ENCODE measurements at regions not wholly inside any gene's neighbourhood (a gene's known extent, or its start where the extent isn't known, plus 50 kb on each side); places are given as distances from the start of the nearest gene placed in this dataset.

DNA sequence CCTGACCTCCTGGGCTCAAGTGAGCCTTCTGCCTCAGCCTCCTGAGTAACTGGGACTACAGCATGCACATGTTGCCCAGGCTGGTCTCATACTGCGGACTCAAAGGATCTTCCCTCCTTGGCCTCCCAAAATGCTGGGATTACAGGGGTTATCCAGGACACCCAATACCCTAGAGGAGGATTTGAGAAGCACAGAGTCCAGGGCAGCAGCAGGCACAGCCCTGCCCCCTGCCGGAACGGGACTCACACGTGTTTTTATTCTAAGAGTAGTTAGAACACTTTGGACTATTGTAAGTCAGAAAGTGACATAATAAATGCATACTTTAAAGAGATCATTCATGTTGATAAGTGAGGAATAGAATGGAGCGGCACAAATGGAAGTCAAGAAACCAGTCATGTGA is 80.2 kb downstream of the C6orf118 start:
- H3K4me1 Mint-ChIP-seq (ENCODE audit: low read depth), result no peaks in the 10 kb centered on the region
- no peaks in the 10 kb centered on the region for H3K36me3 Mint-ChIP-seq (ENCODE audit: low read depth)
- H3K27me3 Mint-ChIP-seq, result no peaks in the 10 kb centered on the region
- H3K4me3 Mint-ChIP-seq, result no peak overlapping the region
- H3K27ac Mint-ChIP-seq, result no peak overlapping the region
- peaks cover 14% of the 10 kb centered on the region for H3K9me3 Mint-ChIP-seq

DNA sequence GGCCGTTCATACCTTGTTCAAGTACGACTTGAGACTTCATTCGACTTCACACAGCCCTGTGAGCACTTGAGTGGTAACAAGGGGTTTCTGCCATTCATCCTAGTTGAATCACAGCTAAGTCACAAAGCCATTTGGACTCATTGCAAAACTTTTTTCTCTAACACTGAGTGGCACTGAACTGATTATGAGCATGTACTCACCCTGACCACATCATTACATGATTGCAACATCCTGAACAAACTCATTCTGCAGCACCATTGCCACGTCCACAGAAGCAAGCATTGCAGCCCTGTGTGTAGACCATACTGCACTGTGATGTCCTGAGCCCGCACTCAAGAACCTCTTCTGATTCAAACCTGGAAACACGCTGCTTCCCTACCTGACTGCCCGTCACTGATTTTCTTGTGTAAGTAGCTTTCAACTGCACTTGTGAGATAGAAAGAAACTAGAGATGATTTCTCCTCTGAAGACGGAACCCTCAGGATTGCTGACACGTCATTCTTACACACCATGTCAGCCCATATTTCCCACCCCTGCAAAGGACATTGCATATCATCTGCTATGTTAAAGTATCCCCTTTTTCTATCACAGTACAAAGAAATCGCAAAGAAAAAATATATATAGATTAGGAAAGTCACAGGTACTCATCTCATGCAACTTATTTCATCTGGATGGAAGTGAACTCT is 81.6 kb downstream of the C6orf118 start:
- H3K4me3 Mint-ChIP-seq, result no peak overlapping the region
- H3K27ac Mint-ChIP-seq, result no peak overlapping the region
- no peaks in the 10 kb centered on the region for H3K36me3 Mint-ChIP-seq (ENCODE audit: low read depth)
- no peaks in the 10 kb centered on the region for H3K27me3 Mint-ChIP-seq
- H3K9me3 Mint-ChIP-seq, result peaks cover 13% of the 10 kb centered on the region
- no peaks in the 10 kb centered on the region for H3K4me1 Mint-ChIP-seq (ENCODE audit: low read depth)

- H3K4me3 Mint-ChIP-seq, result no peak overlapping the region
- no peaks in the 10 kb centered on the region for H3K4me1 Mint-ChIP-seq (ENCODE audit: low read depth)
- peaks cover 22% of the 10 kb centered on the region for H3K9me3 Mint-ChIP-seq
- H3K27ac Mint-ChIP-seq, result no peak overlapping the region
- no peaks in the 10 kb centered on the region for H3K27me3 Mint-ChIP-seq
- H3K36me3 Mint-ChIP-seq (ENCODE audit: low read depth), result no peaks in the 10 kb centered on the region
Observed at GRCh38 chr6:165223736-165224135, 85.7 kb downstream of the C6orf118 start.

DNA sequence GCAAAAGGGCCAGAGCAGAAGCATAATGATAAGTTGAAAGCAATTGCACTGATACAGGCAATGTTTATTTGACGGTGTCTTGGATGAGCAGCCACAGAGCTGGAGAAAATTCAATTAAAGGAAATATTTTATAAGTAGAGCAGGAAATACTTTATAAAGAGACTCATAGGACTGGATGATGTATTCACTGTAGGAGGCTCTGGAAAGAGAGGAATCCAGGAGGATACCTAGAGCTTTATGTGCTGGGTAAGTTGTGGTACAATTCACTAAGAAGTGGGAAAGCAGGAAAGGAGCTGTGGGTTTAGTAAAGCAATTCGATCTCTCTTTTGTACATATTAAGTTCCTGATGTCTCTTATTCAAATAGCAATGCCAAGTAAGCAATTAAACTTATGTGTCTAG is 86.3 kb downstream of the C6orf118 start:
- Mint-ChIP-seq H3K27me3 (no peaks in the 10 kb centered on the region), H3K27ac (no peak overlapping the region), H3K4me1 (ENCODE audit: low read depth) (no peaks in the 10 kb centered on the region), H3K36me3 (ENCODE audit: low read depth) (no peaks in the 10 kb centered on the region), H3K9me3 (peaks cover 22% of the 10 kb centered on the region), H3K4me3 (no peak overlapping the region)

- no peaks in the 10 kb centered on the region for H3K4me1 Mint-ChIP-seq (ENCODE audit: low read depth)
- no peaks in the 10 kb centered on the region for H3K36me3 Mint-ChIP-seq (ENCODE audit: low read depth)
- H3K27ac Mint-ChIP-seq, result no peak overlapping the region
- H3K4me3 Mint-ChIP-seq, result no peak overlapping the region
- peaks cover 22% of the 10 kb centered on the region for H3K9me3 Mint-ChIP-seq
- no peaks in the 10 kb centered on the region for H3K27me3 Mint-ChIP-seq
Observed at GRCh38 chr6:165222315-165223025, 86.9 kb downstream of the C6orf118 start.

GRCh38 chr6:165220045-165220444 is 89.4 kb downstream of the C6orf118 start:
- Mint-ChIP-seq H3K4me1 (ENCODE audit: low read depth) (no peaks in the 10 kb centered on the region), H3K27me3 (no peaks in the 10 kb centered on the region), H3K36me3 (ENCODE audit: low read depth) (no peaks in the 10 kb centered on the region), H3K4me3 (no peak overlapping the region), H3K27ac (no peak overlapping the region), H3K9me3 (peaks cover 9% of the 10 kb centered on the region)

DNA sequence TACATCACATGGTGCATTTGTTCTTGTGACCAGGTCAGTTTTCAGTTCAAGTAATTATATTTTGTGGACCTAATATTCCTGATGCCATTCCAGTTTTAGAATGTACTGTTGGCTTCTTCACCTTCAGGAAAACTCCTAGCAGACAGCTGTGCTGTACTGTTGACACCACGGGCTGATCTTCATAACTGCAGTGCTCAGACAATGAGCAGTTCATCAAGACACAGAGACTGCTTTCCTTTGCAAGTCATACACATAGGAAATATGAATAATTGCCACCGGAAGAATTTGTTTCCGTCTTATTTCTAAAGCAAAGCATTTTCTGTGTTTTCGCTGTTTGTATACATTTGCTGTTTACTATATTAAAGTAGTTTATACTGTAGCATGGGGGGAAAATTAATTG is 89.8 kb downstream of the C6orf118 start:
- H3K4me3 Mint-ChIP-seq, result no peak overlapping the region
- no peaks in the 10 kb centered on the region for H3K36me3 Mint-ChIP-seq (ENCODE audit: low read depth)
- no peaks in the 10 kb centered on the region for H3K4me1 Mint-ChIP-seq (ENCODE audit: low read depth)
- H3K27me3 Mint-ChIP-seq, result no peaks in the 10 kb centered on the region
- peaks cover 9% of the 10 kb centered on the region for H3K9me3 Mint-ChIP-seq
- no peak overlapping the region for H3K27ac Mint-ChIP-seq

DNA sequence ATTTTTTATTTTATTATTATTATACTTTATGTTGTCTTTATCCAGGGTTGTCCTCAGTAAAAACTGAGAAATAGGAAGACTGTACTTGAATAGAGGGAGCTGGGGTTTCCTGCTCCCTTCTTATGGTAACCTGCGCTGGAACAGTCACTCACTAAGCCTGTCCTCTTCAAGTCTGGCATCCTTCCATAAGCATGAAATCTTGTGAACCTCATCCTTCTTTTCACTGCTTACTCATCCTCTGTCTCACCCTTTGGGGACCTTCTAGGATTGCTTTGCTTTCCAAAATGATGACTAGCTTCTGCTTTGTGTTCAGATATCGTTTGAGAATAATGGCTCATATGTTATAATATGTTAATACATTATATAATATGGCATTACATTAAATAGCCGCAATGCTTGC is 90.6 kb downstream of the C6orf118 start:
- Mint-ChIP-seq H3K4me1 (ENCODE audit: low read depth) (no peaks in the 10 kb centered on the region), H3K4me3 (no peak overlapping the region), H3K9me3 (peaks cover 9% of the 10 kb centered on the region), H3K36me3 (ENCODE audit: low read depth) (no peaks in the 10 kb centered on the region), H3K27ac (no peak overlapping the region), H3K27me3 (no peaks in the 10 kb centered on the region)

- H3K4me1 Mint-ChIP-seq (ENCODE audit: low read depth), result no peaks in the 10 kb centered on the region
- no peak overlapping the region for H3K4me3 Mint-ChIP-seq
- no peaks in the 10 kb centered on the region for H3K27me3 Mint-ChIP-seq
- no peaks in the 10 kb centered on the region for H3K36me3 Mint-ChIP-seq (ENCODE audit: low read depth)
- H3K27ac Mint-ChIP-seq, result no peak overlapping the region
- peaks cover 9% of the 10 kb centered on the region for H3K9me3 Mint-ChIP-seq
Observed at GRCh38 chr6:165206798-165207197, 102.6 kb downstream of the C6orf118 start.

DNA sequence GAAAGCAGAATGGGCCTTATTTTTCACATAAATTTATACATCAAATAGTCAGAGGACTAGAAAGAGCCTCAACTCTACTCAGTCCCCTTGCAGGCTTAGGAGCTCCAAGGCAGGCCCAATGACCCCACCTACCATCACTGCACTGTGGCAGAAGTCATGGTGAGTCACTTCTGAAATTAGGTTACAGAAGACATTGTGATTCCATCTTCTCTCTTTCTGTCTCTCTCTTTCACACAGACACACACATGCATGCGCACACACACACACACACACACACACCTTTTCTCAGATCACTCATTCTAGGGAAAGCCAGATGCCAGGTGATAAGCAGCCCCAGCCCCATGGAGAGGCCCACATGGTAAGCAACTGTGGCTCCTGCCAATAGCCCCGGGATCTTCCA is 103.8 kb downstream of the C6orf118 start:
- Mint-ChIP-seq H3K27me3 (no peaks in the 10 kb centered on the region), H3K27ac (no peak overlapping the region), H3K4me1 (ENCODE audit: low read depth) (no peaks in the 10 kb centered on the region), H3K4me3 (no peak overlapping the region), H3K9me3 (peaks cover 8% of the 10 kb centered on the region), H3K36me3 (ENCODE audit: low read depth) (no peaks in the 10 kb centered on the region)

- no peak overlapping the region for H3K4me3 Mint-ChIP-seq
- H3K4me1 Mint-ChIP-seq (ENCODE audit: low read depth), result no peaks in the 10 kb centered on the region
- H3K27me3 Mint-ChIP-seq, result no peaks in the 10 kb centered on the region
- H3K27ac Mint-ChIP-seq, result no peak overlapping the region
- H3K9me3 Mint-ChIP-seq, result peaks cover 8% of the 10 kb centered on the region
- H3K36me3 Mint-ChIP-seq (ENCODE audit: low read depth), result no peaks in the 10 kb centered on the region
Observed at GRCh38 chr6:165204807-165205545, 104.4 kb downstream of the C6orf118 start.

GRCh38 chr6:165200178-165200577 is 109.2 kb downstream of the C6orf118 start:
- H3K36me3 Mint-ChIP-seq (ENCODE audit: low read depth), result no peaks in the 10 kb centered on the region
- no peaks in the 10 kb centered on the region for H3K4me1 Mint-ChIP-seq (ENCODE audit: low read depth)
- H3K4me3 Mint-ChIP-seq, result no peak overlapping the region
- H3K9me3 Mint-ChIP-seq, result peaks cover 2% of the 10 kb centered on the region
- no peak overlapping the region for H3K27ac Mint-ChIP-seq
- no peaks in the 10 kb centered on the region for H3K27me3 Mint-ChIP-seq

DNA sequence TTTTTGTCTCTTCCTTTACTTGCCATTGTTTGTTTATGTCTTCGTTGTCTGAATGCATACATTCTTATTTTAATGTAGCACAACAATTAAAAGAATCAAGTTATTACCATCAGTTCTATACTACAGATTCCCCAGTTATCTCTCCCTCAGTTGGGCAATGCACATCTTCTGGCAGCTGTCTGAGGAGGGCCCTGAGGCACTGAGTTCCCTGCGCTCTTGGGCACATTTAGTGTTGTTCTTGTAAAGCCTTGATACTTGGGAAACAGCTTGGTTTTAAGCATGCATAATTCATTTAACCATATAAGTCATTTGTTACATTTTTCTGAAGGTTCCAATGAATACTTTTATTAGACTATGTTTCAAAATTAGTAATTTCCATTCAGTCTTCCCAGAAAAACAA is 117.9 kb downstream of the C6orf118 start:
- Mint-ChIP-seq H3K27ac (no peak overlapping the region), H3K4me1 (ENCODE audit: low read depth) (no peaks in the 10 kb centered on the region), H3K9me3 (peaks cover 11% of the 10 kb centered on the region), H3K4me3 (no peak overlapping the region), H3K27me3 (no peaks in the 10 kb centered on the region), H3K36me3 (ENCODE audit: low read depth) (no peaks in the 10 kb centered on the region)

DNA sequence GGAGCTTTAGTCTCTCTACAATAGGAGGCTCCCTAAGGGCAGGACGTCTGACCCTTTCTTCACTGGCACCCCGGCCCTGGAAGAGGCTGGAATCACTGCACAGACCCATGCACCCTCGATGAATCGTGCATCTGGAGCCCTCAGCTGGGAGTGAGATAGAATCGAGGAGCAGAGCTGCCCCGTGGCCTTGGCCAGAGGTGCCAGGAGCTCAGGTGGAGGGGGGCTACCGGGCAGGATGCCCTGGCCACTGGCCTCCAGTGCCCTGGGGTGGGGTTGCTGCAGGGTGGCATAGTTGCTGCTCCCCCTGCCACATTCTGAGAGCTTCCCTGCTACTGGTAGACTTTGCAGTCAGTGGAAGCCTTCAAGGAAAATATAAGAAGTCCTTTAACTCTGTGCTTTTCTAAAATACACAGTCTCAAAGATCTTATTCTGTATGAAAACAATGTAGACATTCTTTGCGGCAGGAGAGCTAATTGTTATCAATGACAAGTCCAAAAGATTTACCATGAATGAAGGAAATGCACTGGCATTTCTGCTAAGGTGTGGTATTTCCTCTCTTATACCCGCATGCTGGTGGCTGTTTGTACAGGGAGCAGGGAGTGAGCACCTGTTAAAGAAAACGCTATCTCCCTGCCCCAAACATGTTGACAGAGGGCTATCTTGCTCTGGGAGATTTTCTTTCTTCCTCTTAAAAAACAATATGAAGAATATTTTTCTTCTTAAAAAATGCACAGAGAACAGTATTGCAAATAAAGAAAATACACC is 122.8 kb downstream of the C6orf118 start:
- Mint-ChIP-seq H3K36me3 (ENCODE audit: low read depth) (no peaks in the 10 kb centered on the region), H3K27me3 (no peaks in the 10 kb centered on the region), H3K27ac (no peak overlapping the region), H3K9me3 (peaks cover 14% of the 10 kb centered on the region), H3K4me3 (no peak overlapping the region), H3K4me1 (ENCODE audit: low read depth) (no peaks in the 10 kb centered on the region)

DNA sequence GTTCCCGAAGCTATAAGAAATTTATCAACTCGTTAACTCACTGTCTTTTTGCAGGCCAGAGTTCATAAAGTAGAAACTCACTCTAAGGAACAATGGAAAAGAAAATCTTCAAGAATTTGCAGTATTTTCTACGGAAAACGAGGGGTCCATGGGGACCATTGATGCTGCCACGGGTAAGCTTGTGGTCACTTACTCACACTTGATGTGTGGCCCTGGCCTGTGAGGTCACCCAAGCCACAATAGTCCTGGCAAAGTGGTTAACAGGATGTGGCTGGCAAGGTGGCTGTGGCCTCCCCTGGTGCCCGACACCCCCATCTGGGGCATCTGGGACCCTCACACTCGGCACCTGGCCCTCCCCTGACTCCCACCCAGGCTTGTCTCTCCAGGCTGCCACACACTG is 123.4 kb downstream of the C6orf118 start:
- Mint-ChIP-seq H3K4me3 (no peak overlapping the region), H3K9me3 (peaks cover 11% of the 10 kb centered on the region), H3K36me3 (ENCODE audit: low read depth) (no peaks in the 10 kb centered on the region), H3K27ac (no peak overlapping the region), H3K4me1 (ENCODE audit: low read depth) (no peaks in the 10 kb centered on the region), H3K27me3 (no peaks in the 10 kb centered on the region)

Data from stimulated activated naive CD8-positive, alpha-beta T cell treated with anti-CD3 and anti-CD28 coated beads, Interleukin-15, Interleukin-2, amounts not matched to agents 100 ng/mL and 50 ng/mL, for 24 hours (primary cell).